ENCODE measurements at regions not wholly inside any gene's neighbourhood (a gene's known extent, or its start where the extent isn't known, plus 50 kb on each side); places are given as distances from the start of the nearest gene placed in this dataset.

- H3K9ac ChIP-seq (replicated peaks; ENCODE audit: extremely low read depth, insufficient read depth, low read length), result no peak overlapping the region
- no peaks in the 10 kb centered on the region for H3K36me3 ChIP-seq (ENCODE audit: control insufficient read depth in 2 of 2, extremely low read depth in 1 of 2, insufficient read depth in 2 of 2, low read length in 2 of 2)
- no peaks in the 10 kb centered on the region for H4K20me1 ChIP-seq (replicated peaks; ENCODE audit: control insufficient read depth, extremely low read depth, insufficient read depth, low read length)
- no peak overlapping the region for H3K4me3 ChIP-seq (replicated peaks in 1 of 3; ENCODE audit: insufficient read depth in 1 of 3, low read depth in 1 of 3, low read length in 3 of 3)
- no TSS peak for BruUV-seq (replicated peaks)
- TF ChIP-seq GATA2 (IDR thresholded peaks at IDR 0.05; ENCODE audit: insufficient read depth, insufficient read length, low read depth, low read length), result no peak
- TF ChIP-seq JUN (IDR thresholded peaks at IDR 0.05; ENCODE audit: borderline replicate concordance, insufficient read depth, insufficient read length, low read depth), result no peak
- no peak for TF ChIP-seq POLR2AphosphoS5 (IDR thresholded peaks at IDR 0.05; ENCODE audit: insufficient read depth, low read depth, low read length)
- TF ChIP-seq, protein P1, sequence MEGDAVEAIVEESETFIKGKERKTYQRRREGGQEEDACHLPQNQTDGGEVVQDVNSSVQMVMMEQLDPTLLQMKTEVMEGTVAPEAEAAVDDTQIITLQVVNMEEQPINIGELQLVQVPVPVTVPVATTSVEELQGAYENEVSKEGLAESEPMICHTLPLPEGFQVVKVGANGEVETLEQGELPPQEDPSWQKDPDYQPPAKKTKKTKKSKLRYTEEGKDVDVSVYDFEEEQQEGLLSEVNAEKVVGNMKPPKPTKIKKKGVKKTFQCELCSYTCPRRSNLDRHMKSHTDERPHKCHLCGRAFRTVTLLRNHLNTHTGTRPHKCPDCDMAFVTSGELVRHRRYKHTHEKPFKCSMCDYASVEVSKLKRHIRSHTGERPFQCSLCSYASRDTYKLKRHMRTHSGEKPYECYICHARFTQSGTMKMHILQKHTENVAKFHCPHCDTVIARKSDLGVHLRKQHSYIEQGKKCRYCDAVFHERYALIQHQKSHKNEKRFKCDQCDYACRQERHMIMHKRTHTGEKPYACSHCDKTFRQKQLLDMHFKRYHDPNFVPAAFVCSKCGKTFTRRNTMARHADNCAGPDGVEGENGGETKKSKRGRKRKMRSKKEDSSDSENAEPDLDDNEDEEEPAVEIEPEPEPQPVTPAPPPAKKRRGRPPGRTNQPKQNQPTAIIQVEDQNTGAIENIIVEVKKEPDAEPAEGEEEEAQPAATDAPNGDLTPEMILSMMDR (IDR thresholded peaks at IDR 0.05; ENCODE audit: extremely low read depth in 1 of 2, insufficient read depth in 1 of 2, low read depth in 1 of 2, low read length in 2 of 2), result no peak
- TF ChIP-seq, protein P2, sequence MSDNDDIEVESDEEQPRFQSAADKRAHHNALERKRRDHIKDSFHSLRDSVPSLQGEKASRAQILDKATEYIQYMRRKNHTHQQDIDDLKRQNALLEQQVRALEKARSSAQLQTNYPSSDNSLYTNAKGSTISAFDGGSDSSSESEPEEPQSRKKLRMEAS (IDR thresholded peaks at IDR 0.05; ENCODE audit: insufficient read depth, insufficient read length), result no peak
- no peak for TF ChIP-seq POLR2A (IDR thresholded peaks at IDR 0.05; ENCODE audit: low read depth, low read length)
- TF ChIP-seq MYC (IDR thresholded peaks at IDR 0.05; ENCODE audit: low read depth, low read length), result no peak
- TF ChIP-seq EZH2 (IDR thresholded peaks at IDR 0.05; ENCODE audit: borderline replicate concordance, low read depth, low read length, severe bottlenecking), result no peak
- TF ChIP-seq FOS (IDR thresholded peaks at IDR 0.05; ENCODE audit: borderline replicate concordance, insufficient read depth, low read length), result no peak
- no peaks in the 10 kb centered on the region for H3K4me1 ChIP-seq (ENCODE audit: control insufficient read depth, extremely low read depth, insufficient read depth, low read length)
- no peak overlapping the region for H3K27ac ChIP-seq (ENCODE audit: insufficient read depth, low read depth, low read length)
- H3K79me2 ChIP-seq (ENCODE audit: control insufficient read depth, insufficient read depth, low read length), result no peaks in the 10 kb centered on the region
- no peak overlapping the region for H2AFZ ChIP-seq (ENCODE audit: low read depth, low read length)
- H3K9me3 ChIP-seq (replicated peaks; ENCODE audit: control insufficient read depth, insufficient read depth, low read length), result peaks cover 2% of the 10 kb centered on the region
- no peaks in the 10 kb centered on the region for H3K9me1 ChIP-seq (replicated peaks; ENCODE audit: control insufficient read depth, extremely low read depth, insufficient read depth, low read length)
- DNase-seq (ENCODE audit: low read depth, low spot score) (no peak), FAIRE-seq (no peak)
- ChIA-PET CTCF (no interaction called here), POLR2A (no interaction called here)
- intact Hi-C loops (cut with micrococcal nuclease), result no loop called here
- dilution Hi-C loops (cut with MboI; ENCODE audit: extremely low pct_ligation_motif_present, low sequenced_read_pairs), result no loop called here
- no peaks in the 10 kb centered on the region for H3K27me3 ChIP-seq (ENCODE audit: control insufficient read depth in 2 of 2, insufficient read depth in 2 of 2, low read length in 2 of 2)
- H3K4me2 ChIP-seq (ENCODE audit: insufficient read depth, low read length), result no peak overlapping the region
Observed at GRCh38 chr13:62142048-62142447, 726.4 kb upstream of the PCDH20 start.

All from endothelial cell of umbilical vein (primary cell).